Skin of body (tissue), 1 donor: ENCODE measurements at regions not wholly inside any gene's neighbourhood (a gene's known extent, or its start where the extent isn't known, plus 50 kb on each side); places are given as distances from the start of the nearest gene placed in this dataset.
"Not testable (repeated sequence)": the region's sequence is repeated elsewhere in the genome, so short reads cannot be mapped to it uniquely, and the experiment has no call there.

Experiments used
- DNase-seq: peaks from one replicate; lab custom pipeline; 2025; lab: John Stamatoyannopoulos, UW

DNA sequence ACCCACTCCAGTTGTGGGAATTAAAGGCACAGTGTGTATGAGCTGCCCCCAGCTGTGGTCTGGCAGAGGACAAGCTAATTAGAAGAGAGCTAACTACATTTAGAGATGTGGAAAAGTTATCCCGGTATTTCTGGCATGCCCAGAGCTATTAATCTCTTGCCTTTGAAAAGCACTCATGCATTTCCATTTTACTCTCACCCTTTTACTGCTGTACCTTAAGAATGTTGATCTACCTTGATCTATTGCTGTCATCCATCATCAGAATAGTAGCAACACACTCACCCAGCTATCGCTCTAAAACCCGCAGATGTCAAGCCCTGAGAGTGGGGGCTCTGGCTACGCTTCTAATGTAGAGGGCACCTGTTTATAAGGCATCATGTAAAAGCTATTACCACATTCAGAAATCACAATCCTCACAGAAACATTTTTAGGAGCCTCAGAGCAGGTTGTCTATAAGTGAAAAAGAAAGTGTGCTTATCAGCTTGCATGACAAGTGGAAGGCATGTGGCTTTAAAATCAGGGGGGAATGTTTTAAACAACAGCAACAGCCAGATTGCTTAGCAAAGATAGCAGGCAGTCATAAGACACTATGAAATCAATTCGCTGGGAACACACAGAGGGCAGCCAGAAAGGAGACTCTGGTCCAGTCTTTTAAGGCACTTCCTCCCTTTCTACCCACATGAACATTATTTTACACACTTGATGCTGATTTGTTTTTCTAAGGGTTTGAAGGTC is 224.2 kb upstream of the IRS2 start:
- no peak for DNase-seq

DNA sequence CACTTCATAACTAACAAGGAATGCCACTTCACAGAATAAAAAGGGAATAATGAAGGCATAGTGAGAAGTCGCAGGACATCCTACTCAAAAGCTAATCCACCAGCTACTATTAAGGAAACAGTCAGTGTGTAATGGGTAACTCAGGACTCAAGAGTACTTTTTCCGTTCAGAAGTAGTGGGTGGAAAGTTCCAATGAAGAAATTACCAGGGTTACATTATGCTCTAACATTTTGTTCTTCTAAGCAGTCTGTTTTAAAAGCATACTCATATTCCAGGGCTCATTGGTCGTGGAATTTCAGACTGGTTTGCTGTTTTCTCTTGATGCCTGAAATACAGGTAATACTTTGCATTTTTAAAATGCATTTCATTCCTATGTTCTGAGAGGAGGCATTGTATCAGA is 222.4 kb upstream of the IRS2 start:
- DNase-seq, result no peak

DNA sequence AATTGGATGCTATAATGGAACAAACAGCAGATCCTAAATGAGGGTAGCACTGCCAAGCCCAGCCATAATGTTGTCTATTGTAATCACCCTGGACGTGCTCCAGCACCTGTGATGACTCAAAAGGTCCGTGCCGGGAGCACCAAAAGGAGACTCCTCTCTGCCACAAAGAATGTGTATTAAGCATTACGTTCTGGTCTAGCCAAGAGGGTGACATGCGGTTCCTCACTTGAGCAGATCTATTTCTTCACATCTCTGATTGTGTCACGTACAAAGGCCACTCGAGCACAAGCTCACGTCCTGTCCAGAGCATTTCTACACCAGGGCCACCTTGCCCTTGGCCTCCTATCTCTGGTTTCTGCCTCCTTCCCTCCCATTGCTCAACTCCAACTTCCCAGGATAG is 219.9 kb upstream of the IRS2 start:
- DNase-seq, result no peak

DNA sequence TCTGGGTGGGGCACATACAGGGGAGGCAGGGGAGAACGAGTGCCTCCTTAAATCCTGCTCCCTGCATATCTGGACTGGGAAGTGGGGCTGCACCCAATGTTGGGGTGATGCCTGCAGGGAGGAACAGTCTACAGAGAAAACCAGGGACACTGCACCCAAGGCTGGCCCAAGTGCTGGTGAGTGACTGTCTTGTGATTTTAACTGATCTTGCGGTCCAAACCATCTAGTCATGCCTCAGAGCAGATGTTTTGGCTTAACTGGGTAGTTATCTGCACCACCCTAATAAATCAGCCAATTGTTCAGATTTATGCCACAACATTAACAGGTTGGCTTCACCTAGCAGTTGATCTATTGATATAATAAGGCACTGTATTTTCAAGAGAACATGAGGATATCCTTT is 219.2 kb upstream of the IRS2 start:
- no peak for DNase-seq

DNA sequence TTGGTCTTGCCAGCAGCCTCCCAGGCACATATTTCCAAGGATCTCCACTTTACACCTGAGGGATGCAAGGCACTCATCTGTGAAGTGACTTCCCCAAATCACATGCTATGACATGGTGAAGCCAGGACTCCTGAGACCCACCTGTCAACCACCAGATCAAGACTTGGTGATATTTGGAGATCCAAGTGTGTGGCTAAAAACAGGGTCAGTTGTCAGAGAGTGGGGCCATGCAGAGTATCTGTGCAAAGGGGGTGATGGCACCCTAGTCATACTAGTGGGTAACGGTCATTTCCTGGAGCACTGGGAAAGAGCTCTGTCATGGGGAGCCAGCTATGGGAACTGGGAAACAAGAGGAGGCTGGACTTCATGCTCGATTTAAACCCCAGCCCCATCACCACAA is 218.4 kb upstream of the IRS2 start:
- no peak for DNase-seq

DNA sequence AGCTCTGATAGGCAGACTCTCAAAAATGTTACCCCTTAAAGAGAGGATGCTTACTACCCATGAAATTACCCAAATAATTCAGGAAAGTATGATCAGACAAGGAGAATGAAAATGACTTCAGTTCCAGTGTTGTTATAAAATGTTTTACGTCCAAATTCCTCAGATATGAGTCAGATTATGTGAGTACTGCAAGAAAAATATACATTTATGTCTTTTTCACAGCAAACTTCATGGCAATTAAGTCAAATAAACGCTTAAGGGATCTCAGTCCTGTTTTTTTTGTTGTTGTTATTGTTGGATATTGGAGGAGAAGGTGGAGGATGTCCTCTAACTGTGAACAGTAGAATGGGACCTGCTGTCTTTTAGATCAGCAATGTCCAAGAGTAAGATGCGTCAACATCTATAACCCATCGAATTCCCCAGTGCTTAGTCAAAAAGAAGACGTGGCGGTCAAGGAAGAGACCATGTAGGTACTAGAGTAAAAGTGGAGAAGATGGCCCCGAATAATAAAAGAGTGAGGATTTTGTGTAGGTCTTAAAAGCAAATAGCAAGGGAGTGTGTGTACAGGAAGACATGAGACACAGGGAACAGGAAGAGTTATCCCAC is 215.4 kb upstream of the IRS2 start:
- no peak for DNase-seq

DNA sequence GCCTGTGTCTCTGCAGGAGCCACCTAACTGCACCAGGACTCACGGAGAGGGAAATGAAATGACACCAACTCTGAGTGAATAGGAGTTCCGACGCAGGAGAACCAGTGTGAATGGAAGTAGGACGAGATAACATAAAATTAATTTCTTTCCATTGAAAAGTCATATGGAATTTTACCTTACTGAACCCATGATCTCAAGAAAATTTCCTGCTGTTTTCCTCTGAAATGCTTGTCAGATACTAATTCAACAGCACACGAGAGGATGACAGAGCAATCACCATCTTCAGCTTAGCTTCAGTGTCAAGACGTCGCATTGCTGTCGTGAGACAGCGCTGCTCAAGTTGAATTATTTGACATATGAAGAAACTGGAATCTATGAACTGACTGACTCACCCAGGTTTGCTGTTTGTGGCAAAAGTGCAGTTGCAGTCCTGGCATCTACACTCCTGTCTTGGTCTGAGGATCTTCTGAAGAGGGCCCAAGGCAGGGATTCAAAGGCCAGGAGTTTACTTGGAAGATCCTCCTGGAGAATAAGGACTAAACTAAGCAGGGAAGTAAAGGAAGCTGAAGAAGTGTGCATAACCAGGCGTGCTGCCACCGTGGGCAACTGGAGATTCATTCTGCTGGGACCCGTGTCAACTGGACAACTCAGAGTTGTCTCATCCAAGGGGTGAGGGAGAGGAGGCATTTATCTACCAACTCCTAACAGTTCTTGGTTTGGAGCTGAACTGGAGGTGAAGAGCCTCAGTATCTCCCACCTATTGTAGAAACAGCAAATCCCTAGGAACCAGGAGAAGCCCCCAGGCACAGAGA is 214.4 kb upstream of the IRS2 start:
- no peak for DNase-seq

DNA sequence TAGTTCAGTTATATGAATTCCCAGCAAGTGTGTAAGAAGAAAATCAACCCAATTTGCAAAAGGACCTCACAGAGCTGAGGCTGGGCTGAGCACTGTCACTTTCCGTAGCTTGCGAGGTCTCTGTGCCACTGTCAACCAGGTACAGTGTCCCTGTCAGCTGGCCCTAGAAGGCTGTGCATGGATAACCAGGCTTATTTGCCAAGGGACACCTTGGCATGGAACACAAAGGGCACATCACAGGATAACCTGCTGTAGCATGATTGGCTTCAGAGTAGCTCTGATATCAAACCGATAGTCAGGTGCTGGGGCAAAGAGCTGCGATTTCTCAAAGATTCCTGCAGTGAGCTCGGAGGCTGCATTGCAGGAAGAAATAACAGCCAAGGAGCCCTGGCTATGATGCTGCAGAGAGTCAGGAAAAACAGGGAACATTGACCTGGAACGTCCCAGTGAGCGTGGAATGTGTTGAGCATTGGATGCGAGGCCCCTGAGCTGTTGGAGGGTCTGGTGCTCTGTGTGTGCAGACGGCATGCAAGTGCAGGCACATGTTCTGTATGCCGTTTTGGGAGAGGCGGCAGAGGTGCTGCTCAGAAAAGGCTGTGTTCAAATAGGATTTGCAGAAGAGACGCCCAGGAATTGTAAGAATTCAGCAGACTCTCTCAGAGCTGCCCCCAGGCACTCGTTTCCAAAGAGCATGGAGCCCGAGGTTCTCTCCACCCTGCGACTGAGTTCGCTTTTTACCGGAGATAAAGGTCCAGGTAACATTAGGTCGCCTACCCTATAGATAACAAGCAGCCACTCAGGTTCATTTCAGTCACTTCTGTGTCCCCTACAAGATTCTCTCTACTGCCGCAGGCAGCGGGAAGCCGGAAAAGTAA is 213.5 kb upstream of the IRS2 start:
- DNase-seq, result no peak

DNA sequence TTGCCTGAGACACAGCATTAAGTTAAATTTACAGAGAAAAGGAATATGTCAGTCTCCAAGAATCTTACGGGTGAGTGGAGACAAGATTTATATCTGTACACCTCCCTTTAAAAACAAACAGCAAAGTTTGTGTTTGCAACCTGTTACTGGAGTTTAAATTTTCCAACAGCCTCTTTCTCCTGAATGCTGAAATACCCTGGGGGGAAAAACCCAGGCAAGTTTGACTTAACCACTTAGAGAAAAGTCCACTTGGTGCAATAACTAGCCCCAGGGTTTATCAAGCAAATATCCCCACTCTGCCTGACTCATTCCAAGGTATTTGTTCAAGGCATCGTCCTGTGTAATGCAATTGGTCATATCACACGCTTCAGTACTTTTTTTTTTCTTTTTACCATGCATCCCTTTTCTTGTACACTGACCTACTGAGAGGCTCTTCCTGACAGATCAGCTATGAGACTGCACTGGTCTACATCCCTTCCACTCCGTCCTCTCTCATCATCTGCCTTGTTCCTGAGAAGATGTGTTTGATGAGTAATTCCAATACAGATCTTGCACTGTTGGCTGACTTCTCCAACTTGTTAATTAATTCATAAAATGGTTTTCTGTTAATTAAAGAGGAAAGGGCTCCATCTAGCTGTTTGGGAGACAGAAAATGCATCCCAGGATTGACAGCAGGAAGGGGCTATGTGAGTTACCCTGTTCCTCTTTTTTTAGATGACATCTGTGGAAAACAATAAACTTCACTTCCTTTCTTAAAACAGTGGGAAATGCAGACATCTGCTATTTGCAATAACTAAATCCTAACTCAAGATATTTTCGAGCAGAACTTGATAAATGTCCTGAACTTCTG is 212.5 kb upstream of the IRS2 start:
- DNase-seq, result peak; percentile 59

DNA sequence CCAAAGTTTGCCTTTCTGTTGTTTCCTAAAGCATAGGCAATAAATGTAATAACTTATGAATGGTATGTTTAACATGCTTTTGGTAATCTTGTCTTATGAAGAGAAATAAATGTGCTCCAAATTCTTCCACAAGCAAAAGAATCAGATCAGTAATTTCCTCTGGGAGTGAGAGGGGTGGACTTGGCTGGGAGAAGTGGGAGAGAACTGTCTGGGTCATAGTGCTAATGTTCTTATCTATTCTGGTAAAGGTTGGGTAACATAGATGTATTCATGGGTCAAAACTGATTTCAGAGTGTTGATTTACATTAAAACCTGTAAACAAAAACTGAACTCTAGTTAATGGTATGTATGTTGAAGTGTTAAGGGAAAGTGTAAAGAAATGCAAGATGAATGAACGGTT is 211.7 kb upstream of the IRS2 start:
- DNase-seq, result no peak

DNA sequence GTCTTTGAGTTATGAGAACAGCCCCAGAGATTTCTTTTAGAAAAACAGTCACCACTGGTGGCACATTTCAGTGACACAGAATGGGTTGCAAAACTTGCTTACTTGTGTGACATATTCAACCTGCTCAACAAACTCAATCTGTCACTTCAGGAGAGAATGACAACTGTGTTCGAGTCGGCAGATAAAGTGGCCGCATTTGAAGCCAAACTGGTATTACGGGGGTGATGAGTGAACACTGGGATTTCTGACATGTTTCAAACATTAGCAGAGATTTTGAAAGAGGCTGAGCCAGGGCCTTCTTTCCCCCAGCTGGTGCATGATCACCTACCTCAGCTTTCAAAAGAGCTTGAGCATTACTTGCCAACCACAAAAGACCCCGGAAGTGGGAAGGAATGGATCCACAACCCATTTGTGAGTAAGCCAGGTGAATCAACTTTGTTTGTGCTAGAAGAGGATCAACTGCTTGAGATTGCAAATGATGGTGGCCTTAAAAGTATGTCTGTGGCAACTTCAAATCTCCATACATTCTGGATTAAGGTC is 210.7 kb upstream of the IRS2 start:
- DNase-seq, result not testable (repeated sequence)

DNA sequence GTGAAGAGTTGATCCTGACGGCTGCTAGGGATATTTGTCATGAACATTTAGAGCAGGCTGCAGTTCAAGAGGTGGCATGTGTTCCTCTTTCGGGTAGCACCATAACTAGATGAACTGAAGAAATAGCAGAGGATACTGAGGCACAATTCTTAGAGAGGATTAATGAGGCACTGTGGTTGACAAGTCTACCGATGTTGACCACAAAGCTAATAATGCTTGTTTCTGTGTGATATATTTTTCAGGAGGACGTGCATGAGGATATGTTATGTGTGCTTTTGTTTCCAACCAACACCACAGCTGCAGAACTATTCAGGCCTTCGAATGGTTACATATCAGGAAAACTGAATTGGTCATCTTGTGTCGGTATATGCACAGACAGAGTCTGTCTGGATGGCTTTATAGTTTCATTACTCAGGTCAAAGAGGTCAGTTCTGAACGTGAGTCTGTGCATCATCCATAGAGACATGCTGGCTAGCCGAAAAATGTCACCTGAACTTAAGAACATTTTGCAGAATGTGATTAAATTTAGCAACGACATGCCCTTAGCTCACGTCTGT is 210.1 kb upstream of the IRS2 start:
- DNase-seq, result no peak

DNA sequence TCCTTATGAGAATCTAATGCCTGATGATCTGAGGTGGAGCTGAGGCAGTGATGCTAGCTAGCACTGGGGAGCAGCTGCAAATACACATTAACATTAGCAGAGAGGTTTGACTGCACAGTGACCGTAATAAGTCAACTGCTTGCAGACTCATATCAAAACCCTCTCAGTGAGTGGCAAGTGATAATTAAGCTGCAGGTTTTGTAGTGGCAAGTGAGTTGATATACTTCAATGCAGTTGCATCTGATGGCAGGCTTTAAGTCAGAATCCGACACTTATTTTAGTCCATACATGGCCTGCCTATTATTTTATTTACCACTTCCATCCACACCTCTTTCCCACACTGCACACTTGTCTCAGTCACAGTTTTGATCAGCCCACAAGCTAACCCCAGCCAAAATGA is 209.2 kb upstream of the IRS2 start:
- no peak for DNase-seq

DNA sequence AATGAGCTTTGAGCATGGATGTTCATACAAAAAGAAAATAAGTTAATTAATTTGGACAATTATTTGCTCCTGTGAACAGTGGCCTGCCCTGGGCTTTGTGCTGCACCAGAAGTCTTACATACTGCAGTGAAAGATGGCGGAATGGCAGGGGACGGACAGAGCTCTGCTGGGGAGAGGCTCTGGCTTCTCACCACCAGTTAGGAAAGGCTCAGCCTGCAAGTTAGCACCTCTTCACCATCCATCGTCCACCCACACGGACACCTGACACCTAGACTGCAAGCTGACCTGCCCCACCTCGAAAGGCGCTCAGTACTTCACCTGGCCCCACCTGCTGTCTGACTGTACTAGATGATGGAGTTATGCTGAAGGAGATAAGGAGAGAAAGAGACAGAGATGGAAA is 203.9 kb upstream of the IRS2 start:
- DNase-seq, result no peak

DNA sequence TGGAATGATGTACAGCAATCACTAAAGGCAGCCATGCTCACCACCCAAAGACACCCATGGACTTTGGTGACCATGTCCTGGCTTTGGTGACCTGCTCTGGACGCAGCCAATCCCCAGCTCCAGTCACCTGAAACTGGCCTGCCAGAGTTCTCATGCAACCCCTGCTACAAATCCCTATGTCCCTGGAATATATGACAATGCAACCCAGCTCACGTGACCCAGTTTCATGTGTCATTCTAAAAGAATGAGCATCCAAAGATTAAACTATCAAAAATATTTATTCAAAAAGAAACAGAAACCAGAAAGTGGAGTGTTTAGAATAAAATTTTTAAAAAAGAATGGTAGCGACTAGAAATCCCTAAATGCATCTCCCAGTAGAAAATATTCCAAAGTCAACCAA is 203.3 kb upstream of the IRS2 start:
- DNase-seq, result no peak

DNA sequence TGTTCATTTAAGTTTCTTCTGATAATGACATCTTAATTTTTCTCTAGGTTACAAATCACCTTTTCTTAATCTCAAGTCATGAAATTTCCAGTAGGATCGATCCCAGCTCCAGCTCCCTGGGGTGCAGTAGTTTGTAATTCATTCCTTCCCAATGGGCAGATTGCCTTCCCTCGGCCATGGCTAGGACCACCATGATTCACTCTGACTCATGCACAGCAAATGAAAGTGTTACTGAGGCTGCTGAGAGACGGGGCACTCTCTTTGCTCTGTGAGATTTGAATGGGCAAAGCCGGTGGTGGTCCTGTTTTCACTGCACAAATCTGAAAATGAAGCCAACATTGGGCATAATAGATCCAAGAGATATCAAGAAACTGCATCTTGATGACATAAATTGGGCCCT is 202.8 kb upstream of the IRS2 start:
- DNase-seq, result no peak

DNA sequence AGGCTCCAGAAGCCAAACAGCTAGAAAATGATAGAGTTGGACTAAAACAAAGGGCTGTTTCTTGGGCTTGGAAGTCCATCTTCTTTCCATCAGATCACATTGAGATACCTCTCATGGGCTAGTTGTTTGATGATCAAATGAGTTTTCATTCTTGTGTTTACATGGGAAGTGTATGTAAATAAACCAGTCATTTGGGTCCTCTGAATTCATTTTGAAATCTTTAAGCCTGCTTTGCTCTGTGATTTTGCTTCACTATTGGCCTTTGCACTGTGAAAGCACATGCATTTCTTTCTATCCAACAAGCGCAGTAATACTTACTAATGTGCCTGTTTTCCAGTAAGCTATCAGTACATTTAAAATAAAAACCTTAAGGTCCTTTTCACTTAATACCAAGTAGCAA is 200.5 kb upstream of the IRS2 start:
- DNase-seq, result no peak

DNA sequence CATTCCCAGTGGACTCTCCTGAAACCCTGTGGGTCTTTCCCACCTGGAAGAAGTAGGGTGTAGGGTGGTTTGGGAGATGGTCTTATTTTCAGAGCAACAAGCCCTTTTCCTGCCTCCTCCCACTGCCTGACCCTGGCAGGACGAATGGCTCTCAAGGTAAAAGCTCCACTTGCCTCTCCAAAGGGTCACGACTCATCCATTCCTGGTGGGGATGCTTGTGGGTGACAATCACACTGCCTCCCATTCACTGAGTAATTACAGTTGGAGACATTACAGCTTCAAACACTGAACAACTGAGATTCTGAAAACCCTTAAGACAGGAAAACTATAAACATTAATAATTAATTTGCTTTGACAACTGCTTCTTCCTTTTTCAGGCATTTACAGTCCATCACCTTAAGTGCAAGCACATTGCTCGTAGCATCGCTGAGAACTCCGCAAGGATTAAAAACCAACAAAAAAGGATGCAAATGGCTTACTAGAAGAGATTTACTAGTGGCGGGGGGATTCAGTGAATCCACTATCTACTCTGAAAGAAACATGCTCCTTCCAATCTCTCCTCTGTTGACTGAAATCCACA is 199.6 kb upstream of the IRS2 start:
- no peak for DNase-seq

DNA sequence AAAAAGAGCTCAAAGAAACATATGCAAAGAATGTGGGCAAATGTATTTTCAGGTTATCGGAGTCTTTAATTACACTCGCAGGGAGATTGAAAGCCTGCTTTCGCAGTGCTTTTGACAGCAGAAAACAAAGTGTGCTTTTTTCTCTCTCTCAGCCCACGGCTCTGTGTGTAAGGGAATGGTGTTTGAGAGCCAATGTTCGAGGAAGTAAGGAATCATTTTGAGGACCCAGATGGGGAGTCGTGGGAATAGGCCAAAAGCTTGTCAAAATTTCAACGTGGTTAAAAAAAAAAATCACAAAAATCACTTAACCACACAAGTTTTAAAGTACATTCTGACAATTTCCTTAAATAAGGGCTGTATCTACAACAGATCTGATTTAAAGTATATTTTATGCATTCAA is 197.1 kb upstream of the IRS2 start:
- DNase-seq, result no peak

DNA sequence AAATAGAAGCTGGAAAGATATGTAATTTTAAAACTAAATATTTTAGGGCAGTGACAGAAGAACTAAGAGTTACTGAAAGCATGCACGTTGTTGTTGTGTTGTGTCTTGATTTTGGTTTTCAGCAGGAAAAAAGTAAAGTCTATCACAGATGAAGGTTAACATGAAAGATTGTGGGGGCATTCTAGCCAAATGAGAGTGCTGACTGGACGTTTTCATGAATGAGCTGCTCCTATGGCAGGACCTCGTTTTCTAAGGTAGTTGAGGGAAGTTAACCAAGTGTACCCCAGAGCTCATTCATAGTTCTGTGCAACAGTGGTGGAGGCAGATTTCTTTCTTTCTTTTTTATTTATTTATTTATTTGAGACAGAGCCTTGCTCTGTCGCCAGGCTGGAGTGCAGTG is 194.6 kb upstream of the IRS2 start:
- no peak for DNase-seq
